Caco-2 (cell line): ENCODE measurements at regions not wholly inside any gene's neighbourhood (a gene's known extent, or its start where the extent isn't known, plus 50 kb on each side); places are given as distances from the start of the nearest gene placed in this dataset.

Experiments used
- BruUV-seq: library from RNA; stranded (reverse); fragments of 400-500 nt; replicated peaks from 2 replicates; lab custom pipeline; 2021; lab: Mats Ljungman, UMichigan
- CTCF ChIA-PET: fragments of 300-600 bp; sonication (Branson Sonifier 250); formaldehyde crosslinking; loops from one replicate; lab custom pipeline; 2022; ENCODE audit warnings: antibody characterized with exemption; lab: Charles Lee
- POLR2A ChIA-PET: fragments of 300-600 bp; sonication (Branson Sonifier 250); formaldehyde crosslinking; loops from one replicate; lab custom pipeline; 2022; ENCODE audit warnings: antibody characterized with exemption; lab: Charles Lee
- DNase-seq, 2 experiments: peaks; one replicate each; pipeline versions ENCODE4 v3.0.0 to v3.0.0-alpha.2; 2020 to 2022
- H3K27me3 ChIP-seq: replicated peaks from 2 replicates; pipeline ENCODE4 v1.6.0; 2011; ENCODE audit warnings: low read length; ENCODE audit not compliant: control insufficient read depth, insufficient read depth
- H3K36me3 ChIP-seq: 2 replicates; pipeline ENCODE4 v1.5.1; 2011; ENCODE audit warnings: low read length; ENCODE audit not compliant: control insufficient read depth, insufficient read depth
- H3K4me1 ChIP-seq: fragments of 250-450 bp; sonication (Bioruptor Pico); 2 replicates; pipeline ENCODE4 v1.5.1; 2020; ENCODE audit warnings: mild to moderate bottlenecking
- H3K4me3 ChIP-seq: 2 replicates; pipeline ENCODE4 v1.5.1; 2011; ENCODE audit warnings: low read depth, mild to moderate bottlenecking, control low read depth, low read length
- H3K9me3 ChIP-seq: fragments of 250-450 bp; sonication (Bioruptor Pico); 2 replicates; pipeline ENCODE4 v1.5.1; 2020; ENCODE audit warnings: mild to moderate bottlenecking, moderate library complexity
- H3K27ac Mint-ChIP-seq: one replicate; pipeline ENCODE4 v1.8.0; 2022; ENCODE audit warnings: mixed read lengths; ENCODE audit not compliant: unreplicated experiment
- H3K27me3 Mint-ChIP-seq: one replicate; pipeline ENCODE4 v1.8.0; 2022; ENCODE audit warnings: mixed read lengths; ENCODE audit not compliant: insufficient read depth, unreplicated experiment
- H3K36me3 Mint-ChIP-seq: one replicate; pipeline ENCODE4 v1.8.0; 2022; ENCODE audit warnings: mild to moderate bottlenecking, mixed read lengths; ENCODE audit not compliant: insufficient read depth, unreplicated experiment
- H3K4me1 Mint-ChIP-seq: one replicate; pipeline ENCODE4 v1.8.0; 2022; ENCODE audit warnings: low read depth, mixed read lengths; ENCODE audit not compliant: unreplicated experiment
- H3K4me3 Mint-ChIP-seq: one replicate; pipeline ENCODE4 v1.8.0; 2022; ENCODE audit warnings: mild to moderate bottlenecking, moderate library complexity, mixed read lengths; ENCODE audit not compliant: unreplicated experiment
- H3K9me3 Mint-ChIP-seq: one replicate; pipeline ENCODE4 v1.8.0; 2022; ENCODE audit warnings: mixed read lengths; ENCODE audit not compliant: unreplicated experiment
- intact Hi-C: fragments of 100-400 bp; cut with micrococcal nuclease; formaldehyde crosslinking; loops from one replicate; pipeline ENCODE4 v1.10.0; 2022; ENCODE audit not compliant: unreplicated experiment
- TF ChIP-seq, protein P1 (sequence below), 2 experiments: fragments of 200-600 bp in 1 of 2; IDR thresholded peaks; 1 replicate in 1 of 2; 2 replicates in 1 of 2; pipeline versions ENCODE4 v1.5.1 to v1.8.0; 2011 to 2022; ENCODE audit warnings: antibody characterized with exemption in 1 of 2, control low read depth in 1 of 2, inconsistent platforms in 1 of 2, low read depth in 1 of 2, low read length in 1 of 2, mild to moderate bottlenecking in 1 of 2, moderate library complexity in 1 of 2; ENCODE audit not compliant: insufficient read depth in 1 of 2, severe bottlenecking in 1 of 2, unreplicated experiment in 1 of 2

DNA sequence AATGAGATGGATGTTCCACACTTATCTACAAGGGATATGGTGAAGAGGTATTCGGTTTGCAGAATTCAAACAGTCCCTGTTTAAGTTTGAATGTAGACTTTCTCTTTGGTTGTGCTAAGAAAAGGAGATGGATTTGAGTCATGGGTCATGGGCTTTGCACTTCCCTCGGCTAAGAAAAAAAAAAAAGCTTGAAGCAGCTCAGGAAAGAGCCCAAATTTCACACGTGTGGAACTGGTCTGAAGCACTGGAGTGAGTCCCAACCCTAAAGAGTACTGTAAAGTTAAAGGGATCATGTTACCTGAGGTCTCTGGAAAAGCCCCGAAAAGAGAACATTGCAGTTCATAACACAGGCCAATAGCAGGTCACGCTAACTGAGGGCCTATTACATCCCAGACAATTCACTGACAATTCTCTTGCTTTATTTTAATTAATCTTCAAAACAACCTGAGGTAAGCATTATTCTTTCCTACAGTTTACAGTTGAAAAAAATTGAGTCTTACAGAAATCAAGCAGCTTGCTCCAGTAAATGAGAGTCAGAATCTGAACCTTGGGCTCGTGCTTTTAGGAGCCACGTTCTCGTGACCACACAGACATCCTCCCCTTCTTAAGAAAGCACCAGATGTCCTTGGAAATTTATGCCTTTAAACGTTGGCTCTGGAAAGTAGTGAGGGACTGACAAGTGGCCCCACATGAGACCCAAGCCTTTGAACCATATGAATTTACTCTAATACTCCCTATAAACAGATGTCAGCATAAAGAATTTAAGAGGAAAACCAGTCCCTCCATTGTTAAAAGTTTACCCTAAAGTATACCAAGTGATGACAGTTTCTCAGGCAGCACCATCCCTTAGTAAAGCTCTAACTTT lies 89.3 kb downstream of the MAD2L1 start:
- DNase-seq, result no peak
- H3K27me3 ChIP-seq, result no peaks in the 10 kb centered on the region
- H3K4me1 ChIP-seq, result no peaks in the 10 kb centered on the region
- ChIA-PET CTCF (no interaction called here), POLR2A (no interaction called here)
- H3K9me3 Mint-ChIP-seq, result no peaks in the 10 kb centered on the region
- H3K4me1 Mint-ChIP-seq, result no peaks in the 10 kb centered on the region
- H3K9me3 ChIP-seq, result no peaks in the 10 kb centered on the region
- no peaks in the 10 kb centered on the region for H3K36me3 ChIP-seq
- TF ChIP-seq, protein P1, sequence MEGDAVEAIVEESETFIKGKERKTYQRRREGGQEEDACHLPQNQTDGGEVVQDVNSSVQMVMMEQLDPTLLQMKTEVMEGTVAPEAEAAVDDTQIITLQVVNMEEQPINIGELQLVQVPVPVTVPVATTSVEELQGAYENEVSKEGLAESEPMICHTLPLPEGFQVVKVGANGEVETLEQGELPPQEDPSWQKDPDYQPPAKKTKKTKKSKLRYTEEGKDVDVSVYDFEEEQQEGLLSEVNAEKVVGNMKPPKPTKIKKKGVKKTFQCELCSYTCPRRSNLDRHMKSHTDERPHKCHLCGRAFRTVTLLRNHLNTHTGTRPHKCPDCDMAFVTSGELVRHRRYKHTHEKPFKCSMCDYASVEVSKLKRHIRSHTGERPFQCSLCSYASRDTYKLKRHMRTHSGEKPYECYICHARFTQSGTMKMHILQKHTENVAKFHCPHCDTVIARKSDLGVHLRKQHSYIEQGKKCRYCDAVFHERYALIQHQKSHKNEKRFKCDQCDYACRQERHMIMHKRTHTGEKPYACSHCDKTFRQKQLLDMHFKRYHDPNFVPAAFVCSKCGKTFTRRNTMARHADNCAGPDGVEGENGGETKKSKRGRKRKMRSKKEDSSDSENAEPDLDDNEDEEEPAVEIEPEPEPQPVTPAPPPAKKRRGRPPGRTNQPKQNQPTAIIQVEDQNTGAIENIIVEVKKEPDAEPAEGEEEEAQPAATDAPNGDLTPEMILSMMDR (IDR thresholded peaks at IDR 0.05; ENCODE audit: insufficient read depth in 1 of 2, low read depth in 1 of 2, low read length in 1 of 2, severe bottlenecking in 1 of 2, unreplicated experiment in 1 of 2), result no peak
- no peak overlapping the region for H3K4me3 ChIP-seq
- BruUV-seq, result no TSS peak
- intact Hi-C loops, result no loop called here
- H3K4me3 Mint-ChIP-seq, result no peak overlapping the region
- no peaks in the 10 kb centered on the region for H3K27me3 Mint-ChIP-seq
- no peaks in the 10 kb centered on the region for H3K36me3 Mint-ChIP-seq
- H3K27ac Mint-ChIP-seq, result no peak overlapping the region

DNA sequence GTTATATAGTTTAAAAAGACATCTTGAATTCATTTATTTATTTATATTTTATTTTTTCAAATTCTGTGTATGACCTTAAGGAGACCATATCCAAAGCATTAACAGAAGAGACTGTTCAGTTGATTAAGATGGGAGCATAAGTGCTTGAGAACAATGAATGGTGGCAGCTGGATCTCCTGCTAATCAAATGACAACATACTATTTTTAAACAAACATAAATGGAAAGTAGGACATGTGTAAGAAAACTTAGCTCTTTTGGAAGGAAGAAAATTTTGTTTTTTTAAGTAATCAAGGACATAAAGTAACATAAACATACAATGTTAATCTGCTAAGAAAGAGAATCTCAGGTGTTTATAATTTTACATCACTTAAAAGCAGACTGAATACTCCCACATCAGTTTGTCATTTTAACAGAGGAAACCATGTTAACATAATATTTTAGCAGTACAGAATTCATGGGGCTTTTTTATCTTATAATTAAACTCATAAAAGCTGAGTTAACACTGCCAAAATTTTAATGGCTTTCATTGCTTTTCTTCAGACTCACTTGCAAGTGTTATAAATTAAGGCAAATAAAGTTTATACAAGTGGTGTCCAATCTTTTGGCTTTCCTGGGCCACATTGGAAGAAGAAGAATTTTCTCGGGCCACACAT lies 95.1 kb downstream of the MAD2L1 start:
- H3K27ac Mint-ChIP-seq, result no peak overlapping the region
- BruUV-seq, result no TSS peak
- POLR2A ChIA-PET, result no interaction called here

DNA sequence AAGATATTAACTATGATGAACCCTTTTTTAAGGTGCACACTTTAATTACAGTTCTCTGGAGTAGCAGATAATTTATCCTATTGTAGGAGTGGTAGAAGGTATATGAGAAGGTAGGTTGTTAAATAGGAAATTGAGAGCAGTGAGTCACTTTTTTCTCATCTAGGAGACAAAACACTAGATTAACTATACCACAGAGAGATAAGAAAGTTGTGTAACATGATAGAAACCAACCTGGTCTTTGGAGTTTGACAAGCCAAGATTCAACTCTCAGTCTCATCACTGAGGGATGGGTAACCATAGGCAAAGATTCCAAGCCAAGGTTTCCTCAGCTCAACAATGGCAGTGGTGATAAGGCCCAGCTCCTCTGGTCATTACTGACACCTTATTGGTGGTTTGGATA lies 104.0 kb downstream of the MAD2L1 start:
- no TSS peak for BruUV-seq
- Mint-ChIP-seq H3K9me3 (no peaks in the 10 kb centered on the region), H3K4me1 (no peaks in the 10 kb centered on the region), H3K27me3 (no peaks in the 10 kb centered on the region), H3K4me3 (no peak overlapping the region), H3K36me3 (no peaks in the 10 kb centered on the region), H3K27ac (no peak overlapping the region)
- no peaks in the 10 kb centered on the region for H3K27me3 ChIP-seq
- intact Hi-C loops, result no loop called here
- TF ChIP-seq, protein P1 (IDR thresholded peaks at IDR 0.05; ENCODE audit: insufficient read depth in 1 of 2, low read depth in 1 of 2, low read length in 1 of 2, severe bottlenecking in 1 of 2, unreplicated experiment in 1 of 2), result no peak
- DNase-seq, result no peak
- H3K36me3 ChIP-seq, result no peaks in the 10 kb centered on the region
- H3K9me3 ChIP-seq, result no peaks in the 10 kb centered on the region
- ChIA-PET CTCF (no interaction called here), POLR2A (no interaction called here)
- H3K4me3 ChIP-seq, result no peak overlapping the region
- H3K4me1 ChIP-seq, result no peaks in the 10 kb centered on the region

More for the DNA sequence above, 95.1 kb downstream of the MAD2L1 start:
- intact Hi-C loops, result no loop called here
- Mint-ChIP-seq H3K27me3 (no peaks in the 10 kb centered on the region), H3K4me3 (no peak overlapping the region), H3K4me1 (no peaks in the 10 kb centered on the region), H3K36me3 (no peaks in the 10 kb centered on the region), H3K9me3 (no peaks in the 10 kb centered on the region)
- DNase-seq, result no peak
- CTCF ChIA-PET, result no interaction called here
- Histone ChIP-seq H3K36me3 (no peaks in the 10 kb centered on the region), H3K4me1 (no peaks in the 10 kb centered on the region), H3K4me3 (no peak overlapping the region), H3K27me3 (no peaks in the 10 kb centered on the region), H3K9me3 (no peaks in the 10 kb centered on the region)
- TF ChIP-seq, protein P1 (IDR thresholded peaks at IDR 0.05; ENCODE audit: insufficient read depth in 1 of 2, low read depth in 1 of 2, low read length in 1 of 2, severe bottlenecking in 1 of 2, unreplicated experiment in 1 of 2), result no peak
